CD4-positive, alpha-beta T cell (primary cell): ENCODE measurements at regions not wholly inside any gene's neighbourhood (a gene's known extent, or its start where the extent isn't known, plus 50 kb on each side); places are given as distances from the start of the nearest gene placed in this dataset.

Source experiments
- ATAC-seq: fragments of 200-7000 bp; cut with Tn5 transposase; one replicate; pipeline ENCODE4 v1.10.0; 2022; ENCODE audit warnings: mild to moderate bottlenecking; ENCODE audit not compliant: poor library complexity
- CTCF ChIA-PET: fragments of 350-600 bp; sonication (Branson Sonifier 250); formaldehyde crosslinking; loops from one replicate; lab custom pipeline; 2021; ENCODE audit warnings: antibody characterized with exemption, inconsistent platforms; lab: Charles Lee
- POLR2A ChIA-PET: fragments of 350-600 bp; sonication (Branson Sonifier 250); formaldehyde crosslinking; loops from one replicate; lab custom pipeline; 2021; ENCODE audit warnings: antibody characterized with exemption, inconsistent platforms; lab: Charles Lee
- DNase-seq, 14 experiments: peaks; one replicate each; pipeline ENCODE4 v3.0.0-alpha.2; 2013 to 2020; ENCODE audit warnings: mixed read lengths in 2 of 14
- H3K27ac ChIP-seq, 2 donors: one replicate each; pipeline versions ENCODE4 v1.5.1 to v1.7.0; 2013; ENCODE audit warnings: low read length in 2 of 2, low read depth in 1 of 2, mild to moderate bottlenecking in 1 of 2
- H3K27me3 ChIP-seq, 2 experiments: 1 replicate in 1 of 2; 2 replicates in 1 of 2; pipeline versions ENCODE4 v1.6.1 to v1.7.0; 2013; ENCODE audit warnings: low read length in 2 of 2, control low read depth in 1 of 2, mild to moderate bottlenecking in 1 of 2, moderate library complexity in 1 of 2; ENCODE audit not compliant: insufficient read depth in 2 of 2, control insufficient read depth in 1 of 2
- H3K36me3 ChIP-seq: one replicate; pipeline ENCODE4 v1.6.1; 2013; ENCODE audit warnings: low read length, control low read depth; ENCODE audit not compliant: insufficient read depth
- H3K4me1 ChIP-seq: one replicate; pipeline ENCODE4 v1.6.1; 2013; ENCODE audit warnings: low read length, control low read depth; ENCODE audit not compliant: insufficient read depth
- H3K4me3 ChIP-seq: one replicate; pipeline ENCODE4 v1.5.1; 2013; ENCODE audit warnings: mild to moderate bottlenecking, low read length, moderate library complexity
- H3K9me3 ChIP-seq, 2 experiments: 1 replicate in 1 of 2; 2 replicates in 1 of 2; pipeline versions ENCODE4 v1.6.1 to v1.7.0; 2013; ENCODE audit warnings: low read length in 2 of 2, mild to moderate bottlenecking in 2 of 2, control low read depth in 1 of 2, moderate library complexity in 1 of 2; ENCODE audit not compliant: control insufficient read depth in 1 of 2, insufficient read depth in 1 of 2
- H3K27ac Mint-ChIP-seq: one replicate; pipeline ENCODE4 v1.8.0; 2020; ENCODE audit warnings: mixed read lengths
- H3K27me3 Mint-ChIP-seq: one replicate; pipeline ENCODE4 v1.8.0; 2021; ENCODE audit warnings: mixed read lengths
- H3K36me3 Mint-ChIP-seq: one replicate; pipeline ENCODE4 v1.8.0; 2021; ENCODE audit warnings: low read depth, mixed read lengths
- H3K4me1 Mint-ChIP-seq: one replicate; pipeline ENCODE4 v1.8.0; 2021; ENCODE audit warnings: low read depth, mixed read lengths
- H3K4me3 Mint-ChIP-seq: one replicate; pipeline ENCODE4 v1.8.0; 2020; ENCODE audit warnings: mild to moderate bottlenecking, mixed read lengths
- H3K9me3 Mint-ChIP-seq: one replicate; pipeline ENCODE4 v1.8.0; 2020; ENCODE audit warnings: mixed read lengths
- CTCF ChIP-seq: fragments of 200-600 bp; IDR thresholded peaks from one replicate; pipeline ENCODE4 v1.8.0; 2022; ENCODE audit warnings: antibody characterized with exemption, mild to moderate bottlenecking
- intact Hi-C, 2 experiments: fragments of 100-400 bp; cut with DNase I in 1 of 2; cut with micrococcal nuclease in 1 of 2; formaldehyde crosslinking; loops; one replicate each; pipeline versions ENCODE4 v1.15.1 to v1.9.0; 2023 to 2025; cut with DNase I, micrococcal nuclease

DNA sequence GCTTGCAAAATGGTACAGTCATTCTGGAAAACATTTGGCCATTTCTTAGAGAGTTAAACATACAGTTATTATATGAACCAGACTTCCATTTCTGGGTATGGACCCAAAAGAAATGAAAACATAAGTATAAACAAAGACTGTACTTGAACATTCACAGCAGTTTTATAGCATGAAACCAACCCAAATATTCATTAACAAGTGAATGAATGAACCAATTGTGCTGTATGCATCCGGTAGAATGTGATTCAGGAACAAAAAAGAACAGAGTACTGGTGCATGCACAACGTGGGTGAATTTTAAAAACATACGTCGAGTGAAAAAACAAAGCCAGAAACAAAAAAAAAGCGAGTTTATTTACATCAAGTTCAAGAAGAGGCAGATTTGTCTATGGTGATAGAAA, 1085.8 kb upstream of the AUTS2 start:
- ATAC-seq (no peak), DNase-seq (no peak)
- intact Hi-C loops, result no loop called here
- no peaks in the 10 kb centered on the region for H3K4me1 ChIP-seq
- no peak for TF ChIP-seq CTCF
- Mint-ChIP-seq H3K4me3 (no peak overlapping the region), H3K36me3 (no peaks in the 10 kb centered on the region), H3K27ac (no peak overlapping the region), H3K4me1 (no peaks in the 10 kb centered on the region), H3K9me3 (peaks cover 16% of the 10 kb centered on the region), H3K27me3 (no peaks in the 10 kb centered on the region)
- H3K4me3 ChIP-seq, result no peak overlapping the region
- no peaks in the 10 kb centered on the region for H3K27me3 ChIP-seq
- ChIA-PET CTCF (no interaction called here), POLR2A (no interaction called here)
- H3K9me3 ChIP-seq, result peaks cover under 1 to 21% of the 10 kb centered on the region in 2 experiments
- no peak overlapping the region for H3K27ac ChIP-seq
- no peaks in the 10 kb centered on the region for H3K36me3 ChIP-seq

- Mint-ChIP-seq H3K4me1 (no peaks in the 10 kb centered on the region), H3K36me3 (no peaks in the 10 kb centered on the region), H3K27me3 (no peaks in the 10 kb centered on the region), H3K4me3 (no peak overlapping the region), H3K27ac (no peak overlapping the region), H3K9me3 (peaks cover 8% of the 10 kb centered on the region)
- Histone ChIP-seq H3K36me3 (no peaks in the 10 kb centered on the region), H3K27me3 (no peaks in the 10 kb centered on the region), H3K4me1 (no peaks in the 10 kb centered on the region), H3K9me3 (peaks cover 0 to 13% of the 10 kb centered on the region in 2 experiments), H3K4me3 (no peak overlapping the region), H3K27ac (no peak overlapping the region)
- ChIA-PET CTCF (no interaction called here), POLR2A (no interaction called here)
- intact Hi-C loops, result no loop called here
- no peak for DNase-seq
- ATAC-seq, result no peak
- TF ChIP-seq CTCF, result no peak
Measured at GRCh38 chr7:68518060-68518459, 1080.2 kb upstream of the AUTS2 start.

DNA sequence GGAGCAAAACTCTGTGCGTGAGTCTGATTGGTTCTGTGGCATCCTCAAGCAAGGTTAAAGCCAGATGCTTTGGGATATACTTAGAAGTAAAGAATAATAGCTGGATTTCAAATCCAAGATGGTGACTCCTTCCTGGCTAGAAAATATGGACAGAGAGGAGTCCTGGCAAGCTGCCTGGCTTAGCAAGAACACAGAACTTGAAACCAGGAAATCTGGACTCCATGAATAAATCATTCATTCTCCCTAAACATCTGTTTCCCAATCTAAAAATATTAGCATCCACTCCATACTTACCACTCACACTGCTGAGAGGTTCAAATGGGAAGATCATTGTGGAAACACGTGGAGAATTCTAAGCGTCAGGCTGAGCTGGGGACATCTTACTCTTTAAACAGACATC, 1074.1 kb upstream of the AUTS2 start:
- Histone ChIP-seq H3K4me1 (no peaks in the 10 kb centered on the region), H3K36me3 (no peaks in the 10 kb centered on the region), H3K4me3 (no peak overlapping the region), H3K27me3 (no peaks in the 10 kb centered on the region), H3K9me3 (peaks cover 0 to 19% of the 10 kb centered on the region in 2 experiments), H3K27ac (no peak overlapping the region)
- Mint-ChIP-seq H3K4me1 (no peaks in the 10 kb centered on the region), H3K27me3 (no peaks in the 10 kb centered on the region), H3K9me3 (peaks cover 22% of the 10 kb centered on the region), H3K27ac (no peak overlapping the region), H3K4me3 (no peak overlapping the region), H3K36me3 (no peaks in the 10 kb centered on the region)
- no peak for TF ChIP-seq CTCF
- DNase-seq (no peak), ATAC-seq (no peak)
- ChIA-PET CTCF (no interaction called here), POLR2A (no interaction called here)
- intact Hi-C loops, result no loop called here
